ENCODE measurements at regions not wholly inside any gene's neighbourhood (a gene's known extent, or its start where the extent isn't known, plus 50 kb on each side); places are given as distances from the start of the nearest gene placed in this dataset.

DNA sequence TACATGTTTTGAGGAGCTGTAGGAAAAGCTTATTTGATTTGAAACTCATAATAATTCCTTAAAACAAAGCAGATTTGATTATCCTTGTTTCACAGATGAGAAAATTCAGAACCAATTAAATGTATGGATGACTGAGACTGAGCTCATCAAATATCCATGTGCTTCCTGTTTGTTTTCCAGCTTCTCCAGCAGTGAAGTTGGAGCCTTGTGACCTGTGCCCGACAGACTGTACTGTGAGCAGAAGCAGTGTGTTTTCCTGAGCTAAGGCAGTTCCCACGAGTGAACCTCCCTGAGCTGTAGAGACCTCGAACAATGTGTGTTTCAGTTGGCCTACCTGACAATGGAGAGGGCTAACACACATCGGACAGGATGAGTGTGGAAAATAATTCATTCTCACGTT lies 599.5 kb upstream of the NRSN1 start (continued):
- TF ChIP-seq, protein P1, sequence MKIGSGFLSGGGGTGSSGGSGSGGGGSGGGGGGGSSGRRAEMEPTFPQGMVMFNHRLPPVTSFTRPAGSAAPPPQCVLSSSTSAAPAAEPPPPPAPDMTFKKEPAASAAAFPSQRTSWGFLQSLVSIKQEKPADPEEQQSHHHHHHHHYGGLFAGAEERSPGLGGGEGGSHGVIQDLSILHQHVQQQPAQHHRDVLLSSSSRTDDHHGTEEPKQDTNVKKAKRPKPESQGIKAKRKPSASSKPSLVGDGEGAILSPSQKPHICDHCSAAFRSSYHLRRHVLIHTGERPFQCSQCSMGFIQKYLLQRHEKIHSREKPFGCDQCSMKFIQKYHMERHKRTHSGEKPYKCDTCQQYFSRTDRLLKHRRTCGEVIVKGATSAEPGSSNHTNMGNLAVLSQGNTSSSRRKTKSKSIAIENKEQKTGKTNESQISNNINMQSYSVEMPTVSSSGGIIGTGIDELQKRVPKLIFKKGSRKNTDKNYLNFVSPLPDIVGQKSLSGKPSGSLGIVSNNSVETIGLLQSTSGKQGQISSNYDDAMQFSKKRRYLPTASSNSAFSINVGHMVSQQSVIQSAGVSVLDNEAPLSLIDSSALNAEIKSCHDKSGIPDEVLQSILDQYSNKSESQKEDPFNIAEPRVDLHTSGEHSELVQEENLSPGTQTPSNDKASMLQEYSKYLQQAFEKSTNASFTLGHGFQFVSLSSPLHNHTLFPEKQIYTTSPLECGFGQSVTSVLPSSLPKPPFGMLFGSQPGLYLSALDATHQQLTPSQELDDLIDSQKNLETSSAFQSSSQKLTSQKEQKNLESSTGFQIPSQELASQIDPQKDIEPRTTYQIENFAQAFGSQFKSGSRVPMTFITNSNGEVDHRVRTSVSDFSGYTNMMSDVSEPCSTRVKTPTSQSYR (CRISPR knock-in tag; IDR thresholded peaks at IDR 0.05), result no peak
- TF ChIP-seq ZBTB21 (CRISPR knock-in tag; IDR thresholded peaks at IDR 0.05; ENCODE audit: borderline replicate concordance) (no peak), ZNF416 (CRISPR knock-in tag; IDR thresholded peaks at IDR 0.05) (no peak), SP1 (CRISPR knock-in tag; conservative IDR thresholded peaks at IDR 0.05) (no peak), ZNF671 (CRISPR knock-in tag; IDR thresholded peaks at IDR 0.05) (no peak), NR3C1 (CRISPR knock-in tag; conservative IDR thresholded peaks at IDR 0.05; ENCODE audit: low read depth) (no peak), TCF7 (CRISPR knock-in tag; IDR thresholded peaks at IDR 0.05; ENCODE audit: low read depth) (no peak), ZNF138 (CRISPR knock-in tag; conservative IDR thresholded peaks at IDR 0.05) (no peak), ATF1 (CRISPR knock-in tag; IDR thresholded peaks at IDR 0.05) (no peak)
- TF ChIP-seq, protein P2, sequence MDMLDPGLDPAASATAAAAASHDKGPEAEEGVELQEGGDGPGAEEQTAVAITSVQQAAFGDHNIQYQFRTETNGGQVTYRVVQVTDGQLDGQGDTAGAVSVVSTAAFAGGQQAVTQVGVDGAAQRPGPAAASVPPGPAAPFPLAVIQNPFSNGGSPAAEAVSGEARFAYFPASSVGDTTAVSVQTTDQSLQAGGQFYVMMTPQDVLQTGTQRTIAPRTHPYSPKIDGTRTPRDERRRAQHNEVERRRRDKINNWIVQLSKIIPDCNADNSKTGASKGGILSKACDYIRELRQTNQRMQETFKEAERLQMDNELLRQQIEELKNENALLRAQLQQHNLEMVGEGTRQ (CRISPR knock-in tag; IDR thresholded peaks at IDR 0.05), result no peak

DNA sequence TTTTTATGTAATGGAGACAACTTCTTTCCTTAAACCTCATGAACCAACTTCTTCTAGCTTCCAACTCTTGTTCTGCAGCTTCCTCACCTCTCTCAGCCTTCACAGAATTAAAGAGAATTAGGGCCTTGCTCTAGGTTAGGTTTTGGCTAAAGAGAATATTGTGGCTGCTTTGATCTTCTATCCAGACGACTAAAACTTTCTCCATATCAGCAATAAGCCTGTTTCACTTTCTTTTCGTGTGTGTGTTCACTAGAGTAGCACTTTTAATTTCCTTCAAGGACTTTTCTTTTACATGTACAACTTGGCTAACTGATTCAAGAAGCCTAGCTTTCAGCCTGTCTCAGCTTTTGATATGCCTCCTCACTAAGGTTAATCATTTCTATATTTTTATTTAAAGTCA lies 596.1 kb upstream of the NRSN1 start:
- H3K9me3 Mint-ChIP-seq, result peaks cover 12% of the 10 kb centered on the region
- CTCF ChIA-PET, result no interaction called here

DNA sequence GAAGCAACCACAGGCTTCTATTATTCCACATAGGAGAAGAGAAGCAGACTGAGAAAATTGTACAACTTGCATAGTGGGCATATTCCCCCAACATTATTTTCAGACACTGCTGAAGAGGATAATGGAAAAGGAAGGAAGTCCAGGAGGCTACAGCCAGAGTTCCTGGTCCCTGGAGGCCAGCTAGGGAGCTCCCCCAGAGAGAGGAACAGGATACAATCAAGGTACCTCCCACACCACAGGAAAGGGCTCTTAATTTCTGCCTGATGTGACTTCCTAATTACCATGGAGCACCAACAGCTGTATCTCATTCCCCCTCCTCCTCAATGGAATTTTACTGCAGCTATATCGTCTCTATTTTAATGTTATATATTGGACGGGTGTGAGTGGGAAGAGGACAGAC lies 594.3 kb upstream of the NRSN1 start:
- POLR2A ChIA-PET, result no interaction called here

More for the DNA sequence above, 596.1 kb upstream of the NRSN1 start:
- no peaks in the 10 kb centered on the region; the same call in 1 of the 2 replicates for H3K27me3 Mint-ChIP-seq (ENCODE audit: low read depth)
- DNase-seq (ENCODE audit: low spot score) (no peak), ATAC-seq (no peak)
- H3K4me3 Mint-ChIP-seq, result no peak overlapping the region
- POLR2A ChIA-PET, result no interaction called here
- H3K36me3 Mint-ChIP-seq, result no peaks in the 10 kb centered on the region
- TF ChIP-seq FOXK1 (CRISPR knock-in tag; IDR thresholded peaks at IDR 0.05) (no peak), ZNF317 (CRISPR knock-in tag; IDR thresholded peaks at IDR 0.05; ENCODE audit: borderline replicate concordance, low read depth) (no peak)
- H3K27ac Mint-ChIP-seq, result no peak overlapping the region
- H3K4me1 Mint-ChIP-seq, result peaks cover 6% of the 10 kb centered on the region

More for the DNA sequence above, 594.3 kb upstream of the NRSN1 start:
- Mint-ChIP-seq H3K4me3 (no peak overlapping the region), H3K27ac (no peak overlapping the region), H3K27me3 (ENCODE audit: low read depth) (no peaks in the 10 kb centered on the region; the same call in 1 of the 2 replicates), H3K9me3 (peaks cover 11% of the 10 kb centered on the region), H3K36me3 (no peaks in the 10 kb centered on the region), H3K4me1 (peaks cover 13% of the 10 kb centered on the region)
- CTCF ChIA-PET, result no interaction called here
- ATAC-seq, result no peak
- TF ChIP-seq GTF2I (CRISPR knock-in tag; conservative IDR thresholded peaks at IDR 0.05) (no peak), CREB1 (CRISPR knock-in tag; IDR thresholded peaks at IDR 0.05) (no peak), GRHL2 (CRISPR knock-in tag; IDR thresholded peaks at IDR 0.05; ENCODE audit: insufficient replicate concordance, severe bottlenecking) (no peak)
- TF ChIP-seq, protein P3, sequence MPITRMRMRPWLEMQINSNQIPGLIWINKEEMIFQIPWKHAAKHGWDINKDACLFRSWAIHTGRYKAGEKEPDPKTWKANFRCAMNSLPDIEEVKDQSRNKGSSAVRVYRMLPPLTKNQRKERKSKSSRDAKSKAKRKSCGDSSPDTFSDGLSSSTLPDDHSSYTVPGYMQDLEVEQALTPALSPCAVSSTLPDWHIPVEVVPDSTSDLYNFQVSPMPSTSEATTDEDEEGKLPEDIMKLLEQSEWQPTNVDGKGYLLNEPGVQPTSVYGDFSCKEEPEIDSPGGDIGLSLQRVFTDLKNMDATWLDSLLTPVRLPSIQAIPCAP (CRISPR knock-in tag; IDR thresholded peaks at IDR 0.05), result no peak
- TF ChIP-seq, protein P4, sequence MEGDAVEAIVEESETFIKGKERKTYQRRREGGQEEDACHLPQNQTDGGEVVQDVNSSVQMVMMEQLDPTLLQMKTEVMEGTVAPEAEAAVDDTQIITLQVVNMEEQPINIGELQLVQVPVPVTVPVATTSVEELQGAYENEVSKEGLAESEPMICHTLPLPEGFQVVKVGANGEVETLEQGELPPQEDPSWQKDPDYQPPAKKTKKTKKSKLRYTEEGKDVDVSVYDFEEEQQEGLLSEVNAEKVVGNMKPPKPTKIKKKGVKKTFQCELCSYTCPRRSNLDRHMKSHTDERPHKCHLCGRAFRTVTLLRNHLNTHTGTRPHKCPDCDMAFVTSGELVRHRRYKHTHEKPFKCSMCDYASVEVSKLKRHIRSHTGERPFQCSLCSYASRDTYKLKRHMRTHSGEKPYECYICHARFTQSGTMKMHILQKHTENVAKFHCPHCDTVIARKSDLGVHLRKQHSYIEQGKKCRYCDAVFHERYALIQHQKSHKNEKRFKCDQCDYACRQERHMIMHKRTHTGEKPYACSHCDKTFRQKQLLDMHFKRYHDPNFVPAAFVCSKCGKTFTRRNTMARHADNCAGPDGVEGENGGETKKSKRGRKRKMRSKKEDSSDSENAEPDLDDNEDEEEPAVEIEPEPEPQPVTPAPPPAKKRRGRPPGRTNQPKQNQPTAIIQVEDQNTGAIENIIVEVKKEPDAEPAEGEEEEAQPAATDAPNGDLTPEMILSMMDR (IDR thresholded peaks at IDR 0.05), result no peak
- TF ChIP-seq, protein P5, sequence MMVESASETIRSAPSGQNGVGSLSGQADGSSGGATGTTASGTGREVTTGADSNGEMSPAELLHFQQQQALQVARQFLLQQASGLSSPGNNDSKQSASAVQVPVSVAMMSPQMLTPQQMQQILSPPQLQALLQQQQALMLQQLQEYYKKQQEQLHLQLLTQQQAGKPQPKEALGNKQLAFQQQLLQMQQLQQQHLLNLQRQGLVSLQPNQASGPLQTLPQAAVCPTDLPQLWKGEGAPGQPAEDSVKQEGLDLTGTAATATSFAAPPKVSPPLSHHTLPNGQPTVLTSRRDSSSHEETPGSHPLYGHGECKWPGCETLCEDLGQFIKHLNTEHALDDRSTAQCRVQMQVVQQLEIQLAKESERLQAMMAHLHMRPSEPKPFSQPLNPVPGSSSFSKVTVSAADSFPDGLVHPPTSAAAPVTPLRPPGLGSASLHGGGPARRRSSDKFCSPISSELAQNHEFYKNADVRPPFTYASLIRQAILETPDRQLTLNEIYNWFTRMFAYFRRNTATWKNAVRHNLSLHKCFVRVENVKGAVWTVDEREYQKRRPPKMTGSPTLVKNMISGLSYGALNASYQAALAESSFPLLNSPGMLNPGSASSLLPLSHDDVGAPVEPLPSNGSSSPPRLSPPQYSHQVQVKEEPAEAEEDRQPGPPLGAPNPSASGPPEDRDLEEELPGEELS (CRISPR knock-in tag; IDR thresholded peaks at IDR 0.05), result no peak
- TF ChIP-seq, protein P6, sequence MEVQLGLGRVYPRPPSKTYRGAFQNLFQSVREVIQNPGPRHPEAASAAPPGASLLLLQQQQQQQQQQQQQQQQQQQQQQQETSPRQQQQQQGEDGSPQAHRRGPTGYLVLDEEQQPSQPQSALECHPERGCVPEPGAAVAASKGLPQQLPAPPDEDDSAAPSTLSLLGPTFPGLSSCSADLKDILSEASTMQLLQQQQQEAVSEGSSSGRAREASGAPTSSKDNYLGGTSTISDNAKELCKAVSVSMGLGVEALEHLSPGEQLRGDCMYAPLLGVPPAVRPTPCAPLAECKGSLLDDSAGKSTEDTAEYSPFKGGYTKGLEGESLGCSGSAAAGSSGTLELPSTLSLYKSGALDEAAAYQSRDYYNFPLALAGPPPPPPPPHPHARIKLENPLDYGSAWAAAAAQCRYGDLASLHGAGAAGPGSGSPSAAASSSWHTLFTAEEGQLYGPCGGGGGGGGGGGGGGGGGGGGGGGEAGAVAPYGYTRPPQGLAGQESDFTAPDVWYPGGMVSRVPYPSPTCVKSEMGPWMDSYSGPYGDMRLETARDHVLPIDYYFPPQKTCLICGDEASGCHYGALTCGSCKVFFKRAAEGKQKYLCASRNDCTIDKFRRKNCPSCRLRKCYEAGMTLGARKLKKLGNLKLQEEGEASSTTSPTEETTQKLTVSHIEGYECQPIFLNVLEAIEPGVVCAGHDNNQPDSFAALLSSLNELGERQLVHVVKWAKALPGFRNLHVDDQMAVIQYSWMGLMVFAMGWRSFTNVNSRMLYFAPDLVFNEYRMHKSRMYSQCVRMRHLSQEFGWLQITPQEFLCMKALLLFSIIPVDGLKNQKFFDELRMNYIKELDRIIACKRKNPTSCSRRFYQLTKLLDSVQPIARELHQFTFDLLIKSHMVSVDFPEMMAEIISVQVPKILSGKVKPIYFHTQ (CRISPR knock-in tag; IDR thresholded peaks at IDR 0.05), result no peak
- TF ChIP-seq, protein P7, sequence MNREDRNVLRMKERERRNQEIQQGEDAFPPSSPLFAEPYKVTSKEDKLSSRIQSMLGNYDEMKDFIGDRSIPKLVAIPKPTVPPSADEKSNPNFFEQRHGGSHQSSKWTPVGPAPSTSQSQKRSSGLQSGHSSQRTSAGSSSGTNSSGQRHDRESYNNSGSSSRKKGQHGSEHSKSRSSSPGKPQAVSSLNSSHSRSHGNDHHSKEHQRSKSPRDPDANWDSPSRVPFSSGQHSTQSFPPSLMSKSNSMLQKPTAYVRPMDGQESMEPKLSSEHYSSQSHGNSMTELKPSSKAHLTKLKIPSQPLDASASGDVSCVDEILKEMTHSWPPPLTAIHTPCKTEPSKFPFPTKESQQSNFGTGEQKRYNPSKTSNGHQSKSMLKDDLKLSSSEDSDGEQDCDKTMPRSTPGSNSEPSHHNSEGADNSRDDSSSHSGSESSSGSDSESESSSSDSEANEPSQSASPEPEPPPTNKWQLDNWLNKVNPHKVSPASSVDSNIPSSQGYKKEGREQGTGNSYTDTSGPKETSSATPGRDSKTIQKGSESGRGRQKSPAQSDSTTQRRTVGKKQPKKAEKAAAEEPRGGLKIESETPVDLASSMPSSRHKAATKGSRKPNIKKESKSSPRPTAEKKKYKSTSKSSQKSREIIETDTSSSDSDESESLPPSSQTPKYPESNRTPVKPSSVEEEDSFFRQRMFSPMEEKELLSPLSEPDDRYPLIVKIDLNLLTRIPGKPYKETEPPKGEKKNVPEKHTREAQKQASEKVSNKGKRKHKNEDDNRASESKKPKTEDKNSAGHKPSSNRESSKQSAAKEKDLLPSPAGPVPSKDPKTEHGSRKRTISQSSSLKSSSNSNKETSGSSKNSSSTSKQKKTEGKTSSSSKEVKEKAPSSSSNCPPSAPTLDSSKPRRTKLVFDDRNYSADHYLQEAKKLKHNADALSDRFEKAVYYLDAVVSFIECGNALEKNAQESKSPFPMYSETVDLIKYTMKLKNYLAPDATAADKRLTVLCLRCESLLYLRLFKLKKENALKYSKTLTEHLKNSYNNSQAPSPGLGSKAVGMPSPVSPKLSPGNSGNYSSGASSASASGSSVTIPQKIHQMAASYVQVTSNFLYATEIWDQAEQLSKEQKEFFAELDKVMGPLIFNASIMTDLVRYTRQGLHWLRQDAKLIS (CRISPR knock-in tag; IDR thresholded peaks at IDR 0.05; ENCODE audit: borderline replicate concordance), result no peak
- no peak for DNase-seq (ENCODE audit: low spot score)
